GM21576 (cell line): ENCODE measurements at regions not wholly inside any gene's neighbourhood (a gene's known extent, or its start where the extent isn't known, plus 50 kb on each side); places are given as distances from the start of the nearest gene placed in this dataset.
"Not testable (repeated sequence)": the region's sequence is repeated elsewhere in the genome, so short reads cannot be mapped to it uniquely, and the experiment has no call there.

Experiments used
- ATAC-seq: cut with Tn5 transposase; IDR thresholded peaks from one replicate; pipeline ENCODE4 v1.9.1; 2021; ENCODE audit warnings: mild to moderate bottlenecking, moderate library complexity; ENCODE audit not compliant: unreplicated experiment

DNA sequence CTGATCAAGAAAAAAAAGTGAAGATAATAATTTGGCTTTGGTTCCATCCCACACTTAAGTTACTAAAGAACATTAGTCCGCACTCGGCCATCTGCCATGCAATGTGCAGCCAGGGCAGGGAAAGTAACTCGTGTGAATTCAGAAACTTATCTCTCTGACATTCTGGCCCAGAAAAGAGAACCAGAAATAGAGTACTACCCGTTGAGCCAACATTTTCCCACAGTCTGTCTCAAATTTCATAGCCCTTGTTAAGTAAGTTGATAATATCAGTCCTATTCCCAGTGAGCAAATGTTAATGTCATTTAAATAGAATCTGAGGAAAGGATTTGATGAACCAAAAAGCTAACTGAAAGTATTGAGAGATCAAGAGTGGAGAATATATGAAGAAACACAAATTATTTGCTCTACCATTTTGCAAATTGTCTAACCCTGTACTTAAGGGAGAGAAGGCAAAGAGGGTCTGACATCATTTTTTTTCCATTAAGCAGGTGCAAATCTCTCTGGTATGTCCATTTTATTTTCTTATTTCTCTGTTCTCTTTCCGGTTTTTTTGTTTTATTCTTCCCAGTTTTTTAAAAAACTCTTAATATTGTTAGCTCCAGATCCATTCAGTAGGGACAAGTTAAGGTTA is 156.3 kb downstream of the NDFIP2 start:
- ATAC-seq, result no peak

DNA sequence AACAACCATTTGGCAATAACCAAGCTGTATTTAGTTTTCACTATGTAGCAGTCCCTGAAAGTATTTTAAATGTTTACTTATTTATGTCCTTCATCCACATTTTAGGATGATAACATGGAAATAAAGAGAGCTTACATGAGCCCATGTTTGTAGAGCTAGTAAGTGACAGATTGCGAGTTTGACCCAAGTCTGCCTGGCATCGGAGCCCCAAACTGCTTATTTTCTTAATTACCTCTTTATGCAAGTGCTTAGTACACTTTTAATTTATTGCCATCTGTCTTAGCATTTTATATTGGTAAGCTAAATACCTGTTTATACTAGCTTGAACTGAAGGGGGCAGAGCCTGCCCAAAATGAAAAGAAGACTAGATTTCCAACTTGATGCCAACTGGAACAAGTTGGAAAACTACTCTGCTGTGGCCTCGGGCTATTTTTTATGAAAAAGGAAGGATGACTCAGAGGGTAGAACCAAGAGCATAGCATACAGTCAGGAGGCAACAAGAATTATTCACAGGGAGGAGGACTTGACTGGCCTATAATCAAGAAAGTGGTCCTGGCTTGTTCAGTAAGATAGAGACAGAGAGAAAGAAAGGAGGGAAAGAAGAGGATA is 150.2 kb downstream of the NDFIP2 start:
- no peak for ATAC-seq

DNA sequence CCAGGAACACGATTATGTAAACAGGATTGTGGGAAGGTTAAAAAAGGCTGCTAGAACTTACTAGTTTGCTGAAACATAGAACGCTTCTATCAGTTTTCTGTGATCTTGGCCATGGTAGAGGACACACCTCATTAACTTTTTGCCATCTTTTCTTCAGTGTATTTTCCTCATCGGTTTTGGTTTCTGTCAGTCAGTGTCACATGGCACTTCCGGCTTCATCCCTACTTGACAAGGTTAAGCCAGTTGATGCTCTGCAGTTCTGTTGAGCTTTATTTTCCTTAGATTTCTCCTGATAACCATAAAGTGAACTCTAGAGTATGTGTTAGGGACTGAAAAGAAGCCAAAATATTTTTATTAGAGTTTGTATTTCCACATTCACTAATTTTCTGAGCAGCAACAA is 147.5 kb downstream of the NDFIP2 start:
- no peak for ATAC-seq

DNA sequence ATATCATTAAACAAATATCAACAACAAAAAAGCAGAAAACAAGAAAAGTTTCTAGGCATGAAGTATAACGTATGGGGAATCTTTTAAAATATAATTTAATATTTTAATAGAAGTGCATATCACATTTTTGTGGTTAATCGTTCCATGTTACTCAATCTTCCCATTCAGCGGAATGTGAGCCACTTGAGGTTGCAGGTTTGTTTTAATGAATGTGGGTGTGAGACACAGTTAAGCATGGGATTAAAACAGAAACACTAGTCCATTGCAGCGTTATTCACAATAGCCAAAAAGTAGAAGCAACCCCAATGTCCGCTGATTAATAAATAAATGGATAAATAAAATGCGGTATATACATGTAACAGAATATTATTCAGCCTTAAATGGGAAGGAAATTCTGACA is 146.0 kb downstream of the NDFIP2 start:
- ATAC-seq, result no peak

DNA sequence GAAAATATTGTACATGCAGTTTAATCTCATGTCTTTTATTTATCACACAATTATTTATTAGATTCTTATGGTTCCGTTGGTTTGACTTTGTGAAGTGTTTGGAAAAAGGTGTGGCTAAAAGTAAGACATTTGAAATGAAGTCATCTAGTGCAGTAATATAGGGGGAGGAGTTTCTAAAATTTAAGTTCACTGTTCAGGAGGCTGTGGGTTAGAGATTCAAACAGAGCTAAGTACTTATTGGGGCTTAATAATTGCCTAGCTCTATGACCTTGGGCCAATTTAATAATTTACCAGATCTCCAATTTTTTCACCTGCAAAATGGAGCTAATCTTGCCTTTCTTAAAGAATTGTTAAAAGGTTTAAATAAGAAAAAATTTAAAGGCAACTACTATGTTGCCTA is 144.6 kb downstream of the NDFIP2 start:
- ATAC-seq, result no peak

DNA sequence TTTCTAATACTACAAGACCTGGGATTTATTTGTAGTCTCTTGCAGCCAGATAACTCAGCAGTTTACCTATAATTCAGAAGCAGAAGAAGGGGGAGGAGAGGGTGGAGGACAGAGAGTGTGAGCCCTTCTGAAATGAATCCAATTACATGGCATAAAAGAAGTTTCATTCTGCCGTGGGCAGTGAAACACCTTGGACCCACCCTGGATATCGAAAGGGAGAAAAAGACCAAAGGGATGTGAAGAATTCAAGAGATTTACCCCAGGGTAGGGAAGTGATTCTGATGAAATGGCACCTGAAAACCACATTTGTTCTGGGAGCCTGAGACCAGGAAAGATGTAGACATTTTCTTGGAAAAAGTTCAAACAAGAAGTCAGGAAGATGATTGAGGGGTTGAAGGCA is 140.9 kb downstream of the NDFIP2 start:
- no peak for ATAC-seq

DNA sequence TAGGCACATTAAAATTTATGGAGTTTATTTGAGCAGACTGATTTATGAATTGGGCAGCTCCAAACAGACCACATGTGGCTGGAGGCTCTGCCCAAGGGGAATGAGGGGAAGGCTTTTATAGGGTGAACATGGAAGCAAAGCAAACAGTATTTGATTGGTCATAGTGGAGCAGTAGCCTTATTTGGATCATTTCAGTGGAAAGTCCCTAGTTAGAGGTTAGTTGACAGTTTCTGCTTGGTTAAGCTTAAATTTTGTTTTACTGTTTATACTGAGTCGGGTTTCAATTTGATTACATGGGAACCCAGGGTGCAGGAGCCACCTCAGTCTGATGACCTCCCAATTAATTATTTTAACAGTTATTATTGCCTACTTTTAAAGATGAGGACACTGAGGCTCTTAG is 140.5 kb downstream of the NDFIP2 start:
- no peak for ATAC-seq

DNA sequence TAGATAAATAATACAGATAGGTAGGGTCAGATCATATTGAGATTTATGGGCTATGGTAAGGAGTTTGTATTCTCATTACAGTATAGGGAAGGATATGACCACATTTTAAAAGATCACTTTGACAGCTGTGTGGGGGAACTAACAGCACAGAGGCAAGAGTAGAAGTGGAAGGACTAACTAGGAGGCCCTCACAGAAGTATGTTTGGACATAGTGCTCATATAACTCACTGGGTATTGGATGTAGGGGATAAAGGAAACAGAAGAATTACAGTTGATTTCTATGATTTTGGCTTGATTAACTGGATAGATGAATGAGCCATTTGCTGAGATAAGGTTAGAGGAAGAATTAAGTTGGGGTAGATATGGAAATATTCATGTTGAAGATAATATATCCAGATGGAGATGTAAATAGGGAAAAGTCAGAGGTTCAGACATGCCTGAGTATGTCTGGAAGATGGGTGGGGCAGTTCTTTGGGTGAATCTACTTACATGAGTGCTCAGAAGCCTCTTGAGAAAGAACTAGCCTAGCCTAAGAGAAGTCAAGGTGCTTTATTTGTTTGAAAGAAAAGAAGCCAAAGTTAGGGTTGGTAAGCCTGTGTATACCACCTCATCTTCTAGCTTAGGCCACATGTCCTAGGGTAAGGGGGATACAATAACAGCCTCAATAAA is 133.4 kb downstream of the NDFIP2 start:
- ATAC-seq, result no peak

DNA sequence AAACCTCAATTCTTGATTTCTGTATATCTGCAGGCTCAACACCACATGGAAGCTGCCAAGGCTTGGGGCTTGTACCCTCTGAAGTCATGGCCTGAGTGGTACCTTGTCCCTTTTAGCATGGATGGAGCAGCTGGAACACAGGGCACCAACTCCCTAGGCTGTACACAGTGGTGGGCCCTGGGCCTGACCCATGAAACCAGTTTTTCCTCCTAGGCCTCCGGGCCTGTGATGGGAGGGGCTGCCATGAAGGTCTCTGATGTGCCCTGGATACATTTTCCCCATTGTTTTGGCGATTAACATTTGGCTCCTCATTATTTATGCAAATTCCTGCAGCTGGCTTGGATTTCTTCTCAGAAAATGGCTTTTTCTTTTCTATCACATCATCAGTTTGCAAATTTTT is 131.6 kb downstream of the NDFIP2 start:
- ATAC-seq, result no peak

DNA sequence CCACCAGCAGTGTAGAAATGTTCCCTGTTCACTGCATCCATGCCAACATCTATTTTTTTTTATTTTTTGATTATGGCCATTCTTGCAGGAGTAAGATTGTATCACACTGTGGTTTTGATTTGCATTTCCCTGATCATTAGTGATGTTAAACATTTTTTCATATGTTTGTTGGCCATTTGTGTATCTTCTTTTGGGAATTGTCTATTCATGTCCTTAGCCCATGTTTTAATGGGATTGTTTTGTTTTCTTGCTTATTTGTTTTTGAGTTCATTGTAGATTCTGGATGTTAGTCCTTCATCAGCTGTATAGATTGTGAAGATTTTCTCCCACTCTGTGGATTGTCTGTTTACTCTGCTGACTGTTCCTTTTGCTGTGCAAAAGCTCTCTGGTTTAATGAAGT is 126.9 kb downstream of the NDFIP2 start:
- not testable (repeated sequence) for ATAC-seq
